ENCODE measurements at regions not wholly inside any gene's neighbourhood (a gene's known extent, or its start where the extent isn't known, plus 50 kb on each side); places are given as distances from the start of the nearest gene placed in this dataset.

- Mint-ChIP-seq H3K4me3 (no peak overlapping the region), H3K27ac (no peak overlapping the region), H3K36me3 (ENCODE audit: low read depth) (no peaks in the 10 kb centered on the region), H3K27me3 (ENCODE audit: insufficient read depth) (no peaks in the 10 kb centered on the region), H3K4me1 (ENCODE audit: low read depth) (no peaks in the 10 kb centered on the region), H3K9me3 (no peaks in the 10 kb centered on the region)
- intact Hi-C loops (cut with micrococcal nuclease): no loop called here
- DNase-seq (ENCODE audit: low spot score): no peak
These were observed 198.3 kb upstream of the SLC35G4 start for GRCh38 chr18:11411048-11411447.

- no peak overlapping the region for H3K27ac Mint-ChIP-seq
- no peak overlapping the region for H3K4me3 Mint-ChIP-seq
- H3K36me3 Mint-ChIP-seq (ENCODE audit: low read depth): no peaks in the 10 kb centered on the region
These were observed 200.8 kb upstream of the SLC35G4 start for GRCh38 chr18:11408555-11409065.

GRCh38 chr18:11407940-11408339 is 201.5 kb upstream of the SLC35G4 start:
- Mint-ChIP-seq H3K4me1 (ENCODE audit: low read depth) (no peaks in the 10 kb centered on the region), H3K27me3 (ENCODE audit: insufficient read depth) (no peaks in the 10 kb centered on the region), H3K27ac (no peak overlapping the region), H3K9me3 (no peaks in the 10 kb centered on the region), H3K4me3 (no peak overlapping the region), H3K36me3 (ENCODE audit: low read depth) (no peaks in the 10 kb centered on the region)
- no peak for DNase-seq (ENCODE audit: low spot score)
- intact Hi-C loops (cut with micrococcal nuclease): no loop called here

More at GRCh38 chr18:11408555-11409065, 200.8 kb upstream of the SLC35G4 start:
- Mint-ChIP-seq H3K27me3 (ENCODE audit: insufficient read depth) (no peaks in the 10 kb centered on the region), H3K9me3 (no peaks in the 10 kb centered on the region), H3K4me1 (ENCODE audit: low read depth) (no peaks in the 10 kb centered on the region)
- DNase-seq (ENCODE audit: low spot score): no peak
- intact Hi-C loops (cut with micrococcal nuclease): no loop called here

GRCh38 chr18:11405804-11406203 is 203.6 kb upstream of the SLC35G4 start:
- H3K4me1 Mint-ChIP-seq (ENCODE audit: low read depth): no peaks in the 10 kb centered on the region
- no peaks in the 10 kb centered on the region for H3K27me3 Mint-ChIP-seq (ENCODE audit: insufficient read depth)
- intact Hi-C loops (cut with micrococcal nuclease): no loop called here
- no peaks in the 10 kb centered on the region for H3K36me3 Mint-ChIP-seq (ENCODE audit: low read depth)
- no peak overlapping the region for H3K27ac Mint-ChIP-seq
- no peaks in the 10 kb centered on the region for H3K9me3 Mint-ChIP-seq
- DNase-seq (ENCODE audit: low spot score): no peak
- no peak overlapping the region for H3K4me3 Mint-ChIP-seq

- H3K27me3 Mint-ChIP-seq (ENCODE audit: insufficient read depth): no peaks in the 10 kb centered on the region
- DNase-seq (ENCODE audit: low spot score): no peak
- no peaks in the 10 kb centered on the region for H3K4me1 Mint-ChIP-seq (ENCODE audit: low read depth)
- H3K36me3 Mint-ChIP-seq (ENCODE audit: low read depth): no peaks in the 10 kb centered on the region
- intact Hi-C loops (cut with micrococcal nuclease): no loop called here
- H3K27ac Mint-ChIP-seq: no peak overlapping the region
- H3K4me3 Mint-ChIP-seq: no peak overlapping the region
- H3K9me3 Mint-ChIP-seq: no peaks in the 10 kb centered on the region
These were observed 208.7 kb upstream of the SLC35G4 start for GRCh38 chr18:11400703-11401102.

- intact Hi-C loops (cut with micrococcal nuclease): no loop called here
- no peaks in the 10 kb centered on the region for H3K9me3 Mint-ChIP-seq
These were observed 210.8 kb upstream of the SLC35G4 start for GRCh38 chr18:11398625-11399024.

GRCh38 chr18:11392980-11393885 is 216.2 kb upstream of the SLC35G4 start:
- intact Hi-C loops (cut with micrococcal nuclease): no loop called here
- no peak for DNase-seq (ENCODE audit: low spot score)
- H3K4me1 Mint-ChIP-seq (ENCODE audit: low read depth): no peaks in the 10 kb centered on the region
- no peak overlapping the region for H3K27ac Mint-ChIP-seq
- H3K27me3 Mint-ChIP-seq (ENCODE audit: insufficient read depth): no peaks in the 10 kb centered on the region
- no peaks in the 10 kb centered on the region for H3K36me3 Mint-ChIP-seq (ENCODE audit: low read depth)
- H3K9me3 Mint-ChIP-seq: no peaks in the 10 kb centered on the region
- no peak overlapping the region for H3K4me3 Mint-ChIP-seq

More at GRCh38 chr18:11398625-11399024, 210.8 kb upstream of the SLC35G4 start:
- H3K27me3 Mint-ChIP-seq (ENCODE audit: insufficient read depth): no peaks in the 10 kb centered on the region
- H3K4me3 Mint-ChIP-seq: no peak overlapping the region
- H3K4me1 Mint-ChIP-seq (ENCODE audit: low read depth): no peaks in the 10 kb centered on the region
- no peak for DNase-seq (ENCODE audit: low spot score)
- no peaks in the 10 kb centered on the region for H3K36me3 Mint-ChIP-seq (ENCODE audit: low read depth)
- H3K27ac Mint-ChIP-seq: no peak overlapping the region

GRCh38 chr18:11392292-11392691 is 217.1 kb upstream of the SLC35G4 start:
- H3K9me3 Mint-ChIP-seq: no peaks in the 10 kb centered on the region
- no peaks in the 10 kb centered on the region for H3K36me3 Mint-ChIP-seq (ENCODE audit: low read depth)
- intact Hi-C loops (cut with micrococcal nuclease): no loop called here
- no peaks in the 10 kb centered on the region for H3K27me3 Mint-ChIP-seq (ENCODE audit: insufficient read depth)
- no peaks in the 10 kb centered on the region for H3K4me1 Mint-ChIP-seq (ENCODE audit: low read depth)
- H3K4me3 Mint-ChIP-seq: no peak overlapping the region
- DNase-seq (ENCODE audit: low spot score): no peak
- no peak overlapping the region for H3K27ac Mint-ChIP-seq

- H3K4me3 Mint-ChIP-seq: no peak overlapping the region
- H3K36me3 Mint-ChIP-seq (ENCODE audit: low read depth): no peaks in the 10 kb centered on the region
- intact Hi-C loops (cut with micrococcal nuclease): no loop called here
- DNase-seq (ENCODE audit: low spot score): no peak
- no peaks in the 10 kb centered on the region for H3K27me3 Mint-ChIP-seq (ENCODE audit: insufficient read depth)
- no peaks in the 10 kb centered on the region for H3K9me3 Mint-ChIP-seq
- no peak overlapping the region for H3K27ac Mint-ChIP-seq
- H3K4me1 Mint-ChIP-seq (ENCODE audit: low read depth): no peaks in the 10 kb centered on the region
These were observed 217.7 kb upstream of the SLC35G4 start for GRCh38 chr18:11391661-11392060.

- H3K9me3 Mint-ChIP-seq: no peaks in the 10 kb centered on the region
- intact Hi-C loops (cut with micrococcal nuclease): no loop called here
- no peak overlapping the region for H3K27ac Mint-ChIP-seq
- no peaks in the 10 kb centered on the region for H3K27me3 Mint-ChIP-seq (ENCODE audit: insufficient read depth)
- DNase-seq (ENCODE audit: low spot score): no peak
- no peaks in the 10 kb centered on the region for H3K36me3 Mint-ChIP-seq (ENCODE audit: low read depth)
- no peak overlapping the region for H3K4me3 Mint-ChIP-seq
- H3K4me1 Mint-ChIP-seq (ENCODE audit: low read depth): no peaks in the 10 kb centered on the region
These were observed 220.4 kb upstream of the SLC35G4 start for GRCh38 chr18:11388755-11389680.

- no peak overlapping the region for H3K27ac Mint-ChIP-seq
- H3K4me3 Mint-ChIP-seq: no peak overlapping the region
- no peaks in the 10 kb centered on the region for H3K9me3 Mint-ChIP-seq
- H3K36me3 Mint-ChIP-seq (ENCODE audit: low read depth): no peaks in the 10 kb centered on the region
- no peaks in the 10 kb centered on the region for H3K27me3 Mint-ChIP-seq (ENCODE audit: insufficient read depth)
- intact Hi-C loops (cut with micrococcal nuclease): no loop called here
- no peak for DNase-seq (ENCODE audit: low spot score)
- no peaks in the 10 kb centered on the region for H3K4me1 Mint-ChIP-seq (ENCODE audit: low read depth)
These were observed 221.5 kb upstream of the SLC35G4 start for GRCh38 chr18:11387880-11388279.

- H3K27me3 Mint-ChIP-seq (ENCODE audit: insufficient read depth): no peaks in the 10 kb centered on the region
- no peak overlapping the region for H3K4me3 Mint-ChIP-seq
- DNase-seq (ENCODE audit: low spot score): no peak
- no peaks in the 10 kb centered on the region for H3K4me1 Mint-ChIP-seq (ENCODE audit: low read depth)
- no peaks in the 10 kb centered on the region for H3K9me3 Mint-ChIP-seq
- intact Hi-C loops (cut with micrococcal nuclease): no loop called here
- H3K27ac Mint-ChIP-seq: no peak overlapping the region
- H3K36me3 Mint-ChIP-seq (ENCODE audit: low read depth): no peaks in the 10 kb centered on the region
These were observed 226.0 kb upstream of the SLC35G4 start for GRCh38 chr18:11383381-11383780.

- H3K4me3 Mint-ChIP-seq: no peak overlapping the region
- no peaks in the 10 kb centered on the region for H3K4me1 Mint-ChIP-seq (ENCODE audit: low read depth)
- H3K27ac Mint-ChIP-seq: no peak overlapping the region
- DNase-seq (ENCODE audit: low spot score): no peak
- intact Hi-C loops (cut with micrococcal nuclease): no loop called here
- no peaks in the 10 kb centered on the region for H3K27me3 Mint-ChIP-seq (ENCODE audit: insufficient read depth)
- no peaks in the 10 kb centered on the region for H3K9me3 Mint-ChIP-seq
- H3K36me3 Mint-ChIP-seq (ENCODE audit: low read depth): no peaks in the 10 kb centered on the region
These were observed 228.4 kb upstream of the SLC35G4 start for GRCh38 chr18:11380968-11381367.
